Stimulated activated naive CD4-positive, alpha-beta T cell treated with Interleukin-2 at 50 U/mL for 16 hours (primary cell): ENCODE measurements at regions not wholly inside any gene's neighbourhood (a gene's known extent, or its start where the extent isn't known, plus 50 kb on each side); places are given as distances from the start of the nearest gene placed in this dataset.

Source experiments
- DNase-seq: peaks from one replicate; lab custom pipeline; 2025; lab: John Stamatoyannopoulos, UW

- DNase-seq, result no peak
Observed at GRCh38 chr18:78150590-78150989, 829.0 kb upstream of the SALL3 start.

- DNase-seq, result no peak
Observed at GRCh38 chr18:78151234-78151633, 828.4 kb upstream of the SALL3 start.

GRCh38 chr18:78151948-78152725, 827.5 kb upstream of the SALL3 start:
- no peak for DNase-seq

GRCh38 chr18:78153362-78153761, 826.3 kb upstream of the SALL3 start:
- no peak for DNase-seq

GRCh38 chr18:78154444-78154843, 825.2 kb upstream of the SALL3 start:
- DNase-seq, result no peak

- no peak for DNase-seq
Observed at GRCh38 chr18:78154853-78155252, 824.8 kb upstream of the SALL3 start.

GRCh38 chr18:78156466-78156865, 823.2 kb upstream of the SALL3 start:
- no peak for DNase-seq

GRCh38 chr18:78158943-78159342, 820.7 kb upstream of the SALL3 start:
- DNase-seq, result no peak

GRCh38 chr18:78159397-78159796, 820.2 kb upstream of the SALL3 start:
- no peak for DNase-seq

GRCh38 chr18:78160961-78161656, 818.5 kb upstream of the SALL3 start:
- DNase-seq, result no peak

GRCh38 chr18:78165525-78165924, 814.1 kb upstream of the SALL3 start:
- DNase-seq, result no peak

- DNase-seq, result no peak
Observed at GRCh38 chr18:78168526-78168925, 811.1 kb upstream of the SALL3 start.

- no peak for DNase-seq
Observed at GRCh38 chr18:78169174-78169864, 810.3 kb upstream of the SALL3 start.

- DNase-seq, result no peak
Observed at GRCh38 chr18:78171954-78172353, 807.7 kb upstream of the SALL3 start.

- DNase-seq, result no peak
Observed at GRCh38 chr18:78174737-78175136, 804.9 kb upstream of the SALL3 start.

- DNase-seq, result no peak
Observed at GRCh38 chr18:78178812-78179211, 800.8 kb upstream of the SALL3 start.

- DNase-seq, result no peak
Observed at GRCh38 chr18:78180741-78181140, 798.9 kb upstream of the SALL3 start.

GRCh38 chr18:78183815-78184214, 795.8 kb upstream of the SALL3 start:
- DNase-seq, result no peak

- no peak for DNase-seq
Observed at GRCh38 chr18:78191276-78191675, 788.3 kb upstream of the SALL3 start.

GRCh38 chr18:78192054-78192453, 787.6 kb upstream of the SALL3 start:
- DNase-seq, result no peak

GRCh38 chr18:78196280-78196679, 783.3 kb upstream of the SALL3 start:
- DNase-seq, result no peak

- no peak for DNase-seq
Observed at GRCh38 chr18:78199002-78199401, 780.6 kb upstream of the SALL3 start.

- no peak for DNase-seq
Observed at GRCh38 chr18:78199611-78200010, 780.0 kb upstream of the SALL3 start.
